Kidney (tissue), 13 donors: ENCODE measurements at regions not wholly inside any gene's neighbourhood (a gene's known extent, or its start where the extent isn't known, plus 50 kb on each side); places are given as distances from the start of the nearest gene placed in this dataset.
A peak's percentile ranks its signal among the peaks of the same experiment; 100 is the strongest.

Experiments used
- DNase-seq, 5 donors: peaks; one replicate each; pipeline ENCODE4 v3.0.0-alpha.2; 2013 to 2020
- FAIRE-seq: peaks from 2 replicates; lab custom pipeline; 2012; peaks lifted over from hg19 to GRCh38; lab: Jason Lieb, UNC
- H3K27ac ChIP-seq, 2 donors: one replicate each; pipeline ENCODE4 v1.7.0; 2013; ENCODE audit warnings: low read depth in 2 of 2, low read length in 2 of 2, inconsistent platforms in 1 of 2
- H3K27me3 ChIP-seq: one replicate; pipeline ENCODE4 v1.7.1; 2013; ENCODE audit warnings: low read length, inconsistent platforms; ENCODE audit not compliant: control insufficient read depth, insufficient read depth
- H3K36me3 ChIP-seq, 3 donors: one replicate each; pipeline versions ENCODE4 v1.7.0 to v1.7.1; 2013; ENCODE audit warnings: low read length in 3 of 3, control low read depth in 1 of 3, inconsistent platforms in 1 of 3; ENCODE audit not compliant: insufficient read depth in 3 of 3, control insufficient read depth in 2 of 3
- H3K4me1 ChIP-seq, 3 donors: one replicate each; pipeline versions ENCODE4 v1.7.0 to v1.7.1; 2013; ENCODE audit warnings: low read length in 3 of 3, inconsistent platforms in 1 of 3, low read depth in 1 of 3; ENCODE audit not compliant: control insufficient read depth in 2 of 3, insufficient read depth in 2 of 3
- H3K4me3 ChIP-seq, 3 donors: one replicate each; pipeline versions ENCODE4 v1.7.0 to v1.8.1; 2013; ENCODE audit warnings: low read length in 3 of 3, control low read depth in 1 of 3, inconsistent platforms in 1 of 3
- H3K9ac ChIP-seq, 3 donors: one replicate each; pipeline versions ENCODE4 v1.7.0 to v1.7.1; 2013; ENCODE audit warnings: low read length in 3 of 3, control low read depth in 1 of 3, inconsistent platforms in 1 of 3
- H3K9me3 ChIP-seq, 3 donors: one replicate each; pipeline versions ENCODE4 v1.7.0 to v1.7.1; 2013; ENCODE audit warnings: low read length in 3 of 3, control low read depth in 1 of 3, inconsistent platforms in 1 of 3; ENCODE audit not compliant: control insufficient read depth in 2 of 3, insufficient read depth in 1 of 3
- intact Hi-C: fragments of 100-400 bp; cut with DNase I; formaldehyde crosslinking; loops from one replicate; pipeline ENCODE4 v1.11.1; 2022
- TF ChIP-seq, protein P1 (sequence below): IDR thresholded peaks from 3 replicates; pipeline ENCODE4 v1.5.1; 2012; ENCODE audit warnings: mild to moderate bottlenecking, moderate library complexity, borderline replicate concordance; ENCODE audit not compliant: insufficient read depth; ENCODE audit errors: extremely low read depth
- donor health status: control.
- donor health status: control.
- donor health status: control.
- donor health status: control.
- donor health status: control.
- donor health status: DM: yes; HTN: yes; CAD: no.
- donor health status: Normal renal cell carcinoma (clear cell type).

DNA sequence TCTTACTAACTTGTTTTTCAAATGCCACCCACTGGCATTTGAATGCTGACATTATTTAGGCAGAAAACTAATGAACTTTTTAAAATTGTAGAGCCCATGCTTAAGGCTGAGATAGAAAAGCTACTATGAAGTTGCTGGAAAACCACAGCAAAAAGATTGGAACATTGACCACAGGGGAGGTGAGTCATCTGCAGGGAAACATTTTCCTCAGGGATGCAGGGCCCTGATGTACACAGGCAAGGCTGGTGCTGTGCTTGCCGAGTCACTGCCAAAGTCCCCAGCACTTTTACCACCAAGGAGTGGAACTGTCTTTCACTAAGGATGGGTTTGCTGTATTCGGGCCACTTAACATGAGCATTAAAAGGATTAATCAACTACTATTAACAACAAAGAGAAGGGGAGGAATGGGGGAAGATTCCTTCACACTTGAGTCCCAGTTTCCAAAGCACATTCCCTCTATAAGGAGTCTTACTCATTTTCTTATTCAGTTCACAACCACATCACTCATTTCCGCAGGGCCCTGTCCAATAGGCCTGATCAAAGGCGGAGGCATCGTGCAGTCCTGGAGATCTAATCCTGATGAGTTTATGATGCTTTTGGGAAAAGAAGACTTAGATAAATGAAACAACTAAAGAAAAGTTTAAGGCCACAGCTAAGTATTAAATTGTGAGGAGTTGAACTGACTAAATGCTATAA, 202.9 kb upstream of the NPY2R start:
- intact Hi-C loops = no loop called here
- no peaks in the 10 kb centered on the region for H3K36me3 ChIP-seq
- no peaks in the 10 kb centered on the region for H3K9me3 ChIP-seq
- H3K27me3 ChIP-seq = no peaks in the 10 kb centered on the region
- DNase-seq (no peak), FAIRE-seq (no peak)
- H3K4me3 ChIP-seq = no peak overlapping the region
- no peak overlapping the region for H3K9ac ChIP-seq
- H3K27ac ChIP-seq = no peak overlapping the region
- TF ChIP-seq, protein P1, sequence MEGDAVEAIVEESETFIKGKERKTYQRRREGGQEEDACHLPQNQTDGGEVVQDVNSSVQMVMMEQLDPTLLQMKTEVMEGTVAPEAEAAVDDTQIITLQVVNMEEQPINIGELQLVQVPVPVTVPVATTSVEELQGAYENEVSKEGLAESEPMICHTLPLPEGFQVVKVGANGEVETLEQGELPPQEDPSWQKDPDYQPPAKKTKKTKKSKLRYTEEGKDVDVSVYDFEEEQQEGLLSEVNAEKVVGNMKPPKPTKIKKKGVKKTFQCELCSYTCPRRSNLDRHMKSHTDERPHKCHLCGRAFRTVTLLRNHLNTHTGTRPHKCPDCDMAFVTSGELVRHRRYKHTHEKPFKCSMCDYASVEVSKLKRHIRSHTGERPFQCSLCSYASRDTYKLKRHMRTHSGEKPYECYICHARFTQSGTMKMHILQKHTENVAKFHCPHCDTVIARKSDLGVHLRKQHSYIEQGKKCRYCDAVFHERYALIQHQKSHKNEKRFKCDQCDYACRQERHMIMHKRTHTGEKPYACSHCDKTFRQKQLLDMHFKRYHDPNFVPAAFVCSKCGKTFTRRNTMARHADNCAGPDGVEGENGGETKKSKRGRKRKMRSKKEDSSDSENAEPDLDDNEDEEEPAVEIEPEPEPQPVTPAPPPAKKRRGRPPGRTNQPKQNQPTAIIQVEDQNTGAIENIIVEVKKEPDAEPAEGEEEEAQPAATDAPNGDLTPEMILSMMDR = no peak
- H3K4me1 ChIP-seq = no peaks in the 10 kb centered on the region

DNA sequence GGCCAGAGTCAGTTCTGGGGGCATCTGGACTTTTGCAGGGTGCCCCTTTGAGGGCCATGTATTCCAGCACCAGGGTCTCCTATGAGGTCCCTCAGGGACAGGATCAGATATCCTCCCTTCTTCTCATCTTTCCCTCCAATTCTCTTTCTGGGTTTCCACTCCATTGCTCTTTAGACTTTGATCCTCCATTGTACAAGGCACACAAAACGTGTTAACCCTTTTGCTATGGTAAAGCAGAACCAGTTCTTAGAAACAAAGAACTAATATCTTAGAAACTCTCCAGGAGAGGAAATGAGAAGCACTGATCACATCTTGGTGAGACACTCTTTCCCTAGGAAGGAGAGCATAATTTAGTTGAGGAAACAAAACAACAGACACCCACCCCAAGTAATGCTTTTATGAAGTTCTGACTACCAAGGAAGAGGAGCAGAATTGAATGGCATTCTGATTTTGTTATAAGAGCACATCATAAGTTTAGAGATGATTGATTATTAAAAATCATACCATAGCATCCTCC, 200.7 kb upstream of the NPY2R start:
- FAIRE-seq = no peak
- no peak overlapping the region for H3K4me3 ChIP-seq
- TF ChIP-seq, protein P1 = no peak

DNA sequence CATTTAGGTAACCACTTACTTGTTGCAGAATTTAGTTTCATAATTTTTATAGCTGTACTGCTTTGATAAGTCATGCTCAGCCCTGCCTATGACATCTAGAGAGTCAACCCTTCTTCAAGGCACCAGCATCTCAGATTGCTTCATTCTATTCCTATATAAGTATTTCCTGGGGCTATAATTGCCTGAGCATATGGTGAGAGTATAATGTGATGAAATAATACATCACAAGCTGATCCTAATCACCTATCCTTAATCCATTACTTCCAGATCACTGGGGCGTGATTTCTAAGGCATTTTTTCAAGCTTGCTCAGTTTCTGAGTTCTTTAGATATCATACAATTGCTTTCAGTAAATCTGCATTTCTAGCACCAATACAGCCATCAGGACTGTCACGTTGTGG, 200.0 kb upstream of the NPY2R start:
- intact Hi-C loops = no loop called here

More for the DNA sequence above, 200.7 kb upstream of the NPY2R start:
- Histone ChIP-seq H3K36me3 (no peaks in the 10 kb centered on the region), H3K27ac (no peak overlapping the region), H3K27me3 (no peaks in the 10 kb centered on the region), H3K4me1 (no peaks in the 10 kb centered on the region), H3K9ac (no peak overlapping the region), H3K9me3 (no peaks in the 10 kb centered on the region)
- DNase-seq = peak in 1 of 5 donors; percentile 9
- intact Hi-C loops = no loop called here

More for the DNA sequence above, 200.0 kb upstream of the NPY2R start:
- H3K4me1 ChIP-seq = no peaks in the 10 kb centered on the region
- no peak for FAIRE-seq
- no peaks in the 10 kb centered on the region for H3K36me3 ChIP-seq
- no peaks in the 10 kb centered on the region for H3K27me3 ChIP-seq
- no peak overlapping the region for H3K4me3 ChIP-seq
- H3K9ac ChIP-seq = no peak overlapping the region
- TF ChIP-seq, protein P1 = no peak
- no peak for DNase-seq
- no peaks in the 10 kb centered on the region for H3K9me3 ChIP-seq
- no peak overlapping the region for H3K27ac ChIP-seq
